GM19463 (cell line): ENCODE measurements at regions not wholly inside any gene's neighbourhood (a gene's known extent, or its start where the extent isn't known, plus 50 kb on each side); places are given as distances from the start of the nearest gene placed in this dataset.

Source experiments
- ATAC-seq: cut with Tn5 transposase; IDR thresholded peaks from one replicate; pipeline ENCODE4 v1.9.1; 2021; ENCODE audit warnings: mild to moderate bottlenecking, moderate library complexity; ENCODE audit not compliant: unreplicated experiment

DNA sequence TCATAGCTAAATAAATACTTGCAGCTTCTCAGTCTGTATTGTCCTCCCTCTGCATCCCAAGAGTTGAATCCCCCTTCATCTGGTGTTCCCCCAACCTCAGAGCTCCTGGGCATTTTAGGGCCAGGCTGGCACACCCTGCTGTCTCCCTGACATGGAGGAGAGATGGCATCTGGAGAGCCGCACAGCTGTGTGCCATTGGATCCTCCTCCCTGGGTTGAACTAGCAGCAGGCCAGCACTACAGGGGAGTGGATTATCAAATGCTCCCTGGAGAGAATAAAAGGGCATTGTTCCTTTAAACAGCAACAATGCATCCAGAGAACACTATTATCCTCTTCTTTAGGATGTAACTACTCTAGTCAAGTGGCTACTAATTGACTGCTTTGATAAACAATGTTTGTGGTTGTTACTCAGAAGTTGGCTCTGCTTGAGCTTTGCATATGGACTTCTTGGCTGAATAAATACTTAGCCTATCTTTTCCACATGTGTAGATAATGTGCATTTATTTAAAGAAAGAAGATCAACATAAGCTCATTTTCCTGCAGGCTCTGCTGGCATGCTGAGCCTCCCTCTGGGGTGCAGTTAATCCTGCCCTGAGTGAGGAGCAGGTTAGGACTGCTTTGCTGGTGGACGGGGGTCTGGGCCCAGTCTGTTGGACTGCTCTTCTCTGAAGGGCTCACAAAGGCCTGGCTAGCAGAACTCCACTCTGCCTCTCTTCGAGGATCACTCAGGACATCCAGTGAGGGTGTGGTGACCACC lies 897.2 kb downstream of the TBC1D22A start:
- ATAC-seq: no peak

DNA sequence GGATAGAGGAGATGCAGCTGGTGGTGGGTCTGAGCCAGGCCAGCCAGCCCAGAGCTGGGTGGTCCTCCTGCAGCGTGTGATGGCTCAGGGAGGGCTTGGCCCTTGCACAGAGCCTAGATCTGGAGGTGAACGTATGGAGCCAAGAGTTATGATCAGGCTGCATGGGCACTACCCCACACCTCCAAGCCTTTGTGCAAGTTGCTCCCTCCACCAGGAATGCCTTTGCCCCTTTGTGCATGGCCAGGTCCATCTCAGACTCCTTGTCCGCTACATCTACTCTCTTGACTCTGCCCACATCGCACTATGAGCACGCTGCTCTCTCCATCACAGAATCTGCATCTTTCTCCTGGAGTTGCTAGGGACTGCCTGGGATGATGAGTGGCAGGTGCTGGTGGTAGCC lies 895.7 kb downstream of the TBC1D22A start:
- no peak for ATAC-seq

DNA sequence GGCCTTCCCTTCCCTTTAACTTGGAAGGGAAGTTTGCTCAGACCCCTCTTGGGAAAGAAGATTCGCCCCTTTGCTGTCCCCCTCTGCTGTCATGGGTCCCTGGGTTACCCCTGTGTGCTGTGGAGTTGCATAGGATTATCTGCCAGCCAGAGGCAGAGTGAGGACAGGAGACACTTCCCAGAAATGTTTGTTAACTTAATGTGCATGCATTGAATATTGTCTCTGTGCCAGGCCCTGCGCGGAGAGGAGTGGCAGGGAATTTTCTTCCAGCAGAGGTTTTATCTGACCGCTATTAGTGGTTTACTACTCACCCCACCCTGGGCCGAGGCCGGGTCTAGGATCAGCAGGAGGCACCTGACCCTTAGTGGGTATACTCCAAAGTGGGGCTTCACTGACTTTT lies 894.8 kb downstream of the TBC1D22A start:
- ATAC-seq: no peak

DNA sequence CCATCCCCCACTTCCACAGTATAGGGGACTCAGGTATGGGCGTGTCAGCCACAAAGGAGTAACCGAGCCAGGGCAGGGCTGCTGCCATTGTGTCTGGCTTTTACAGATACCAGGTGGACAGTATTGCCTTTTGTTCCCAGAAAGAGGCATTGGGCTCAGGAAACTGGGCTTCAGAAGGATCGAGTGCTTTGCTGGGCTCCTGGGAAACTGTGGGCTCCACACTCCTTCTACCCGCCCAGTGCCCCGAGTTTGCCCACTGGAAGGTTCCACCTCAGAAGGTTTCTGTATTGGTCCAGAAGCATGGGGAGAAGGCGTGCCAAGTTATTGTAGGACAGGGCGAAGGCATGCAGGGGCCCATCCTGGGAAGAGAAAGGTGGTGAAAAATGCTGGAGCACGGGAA lies 894.4 kb downstream of the TBC1D22A start:
- no peak for ATAC-seq

DNA sequence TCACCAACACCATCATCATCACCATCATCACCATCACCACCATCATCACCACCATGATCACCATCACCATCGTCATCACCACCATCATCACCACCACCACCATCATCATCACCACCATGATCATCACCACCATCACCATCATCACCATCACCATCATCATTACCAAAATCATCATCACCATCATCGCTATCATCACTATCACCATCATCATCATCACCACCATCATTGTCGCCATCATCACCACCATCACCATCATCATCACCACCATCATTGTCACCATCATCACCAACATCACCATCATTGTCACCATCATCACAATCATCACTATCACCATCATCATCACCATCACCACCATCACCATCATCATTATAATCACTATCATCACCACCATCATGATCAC lies 893.5 kb downstream of the TBC1D22A start:
- no peak for ATAC-seq

DNA sequence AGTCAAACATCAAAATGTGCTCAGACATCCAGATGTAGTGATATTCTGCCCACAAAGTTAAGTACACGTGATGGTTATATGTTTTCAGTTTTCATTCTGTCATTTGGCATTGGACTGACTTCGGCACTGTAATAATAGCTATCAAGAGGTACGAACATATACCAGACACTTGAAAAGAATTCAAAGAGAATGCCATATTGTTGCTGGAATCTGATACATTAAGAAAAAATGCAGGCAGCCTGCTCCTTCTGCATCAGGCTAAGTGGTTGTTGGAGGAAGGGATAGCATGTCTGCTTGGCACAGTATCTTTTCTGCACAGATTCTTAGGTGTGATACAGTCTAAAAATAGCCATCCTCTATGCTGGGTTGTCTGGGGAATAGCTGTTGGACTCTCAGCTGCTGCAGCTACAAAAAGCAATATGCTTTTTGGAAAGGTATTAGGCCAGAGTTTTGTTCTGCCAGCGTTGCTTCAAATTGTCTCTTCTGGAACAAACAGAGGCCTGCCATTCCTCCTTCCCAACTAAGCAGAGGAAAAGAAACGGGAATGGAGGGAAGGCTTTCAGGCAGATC lies 892.6 kb downstream of the TBC1D22A start:
- no peak for ATAC-seq

DNA sequence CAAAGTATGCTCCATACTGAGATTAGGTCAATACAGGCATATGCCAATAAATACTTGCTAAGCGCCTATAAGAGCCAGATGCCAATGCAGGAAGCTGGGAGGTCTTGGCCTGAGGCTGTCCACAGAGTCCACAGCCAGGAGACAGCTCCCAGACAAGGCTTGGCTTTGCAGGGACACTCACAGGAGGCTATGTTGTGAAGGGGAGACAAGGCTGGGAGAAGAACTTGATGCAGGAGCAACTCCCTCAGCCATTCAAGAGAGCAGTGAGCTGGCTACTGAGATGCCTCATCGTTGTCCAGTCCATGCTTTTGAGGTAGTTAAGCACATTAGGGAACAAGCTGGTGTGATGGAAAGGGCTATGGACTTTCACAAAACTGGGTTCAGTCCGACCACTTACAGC lies 891.5 kb downstream of the TBC1D22A start:
- ATAC-seq: no peak

DNA sequence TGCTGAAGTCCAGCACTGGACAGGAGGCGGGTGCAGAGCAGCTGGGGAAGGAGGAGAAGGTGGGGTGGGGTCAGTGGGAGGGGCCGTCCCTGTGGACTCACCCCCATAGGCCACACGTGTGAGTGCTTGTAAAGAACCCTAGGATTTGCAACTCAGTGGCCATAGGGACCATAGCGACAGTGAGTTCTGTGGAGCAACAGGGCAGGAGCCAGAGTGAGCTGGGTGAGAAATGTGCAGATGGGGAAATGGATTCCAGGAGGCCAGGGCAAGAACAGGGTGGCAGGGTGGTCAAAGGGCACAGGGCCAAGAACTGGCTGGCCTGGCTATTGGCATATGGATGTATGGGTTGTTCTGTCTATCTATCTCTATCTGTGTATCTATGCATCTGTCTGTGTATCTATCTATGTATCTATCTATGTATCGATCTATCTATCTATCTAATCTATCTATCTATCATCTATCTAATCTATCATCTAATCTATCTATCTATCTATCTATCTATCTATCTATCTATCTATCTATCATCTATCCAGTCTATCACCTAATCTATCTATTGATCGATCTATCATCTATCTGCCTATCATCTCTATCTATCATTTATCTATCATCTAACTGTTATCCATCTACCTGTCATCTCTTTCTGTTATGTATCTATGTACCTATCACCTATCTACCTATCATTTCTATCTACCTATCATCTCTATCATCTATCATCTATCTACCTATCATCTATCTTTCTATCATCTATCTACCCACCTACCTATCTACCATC lies 889.0 kb downstream of the TBC1D22A start:
- ATAC-seq: no peak

DNA sequence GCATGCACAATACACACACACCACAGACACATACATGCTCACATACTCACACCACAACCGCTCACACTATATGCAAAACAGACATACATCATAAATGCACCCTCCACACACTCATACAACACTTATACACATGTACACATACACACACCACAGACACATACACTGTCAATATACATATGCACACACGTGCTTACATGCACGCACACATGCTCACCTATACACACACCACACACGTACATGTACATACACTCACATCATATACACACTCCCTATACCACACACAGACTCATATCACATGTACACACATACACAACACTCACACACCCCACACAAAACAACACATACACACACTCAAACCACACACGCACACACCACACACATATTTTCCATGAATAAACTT lies 885.3 kb downstream of the TBC1D22A start:
- ATAC-seq: no peak

DNA sequence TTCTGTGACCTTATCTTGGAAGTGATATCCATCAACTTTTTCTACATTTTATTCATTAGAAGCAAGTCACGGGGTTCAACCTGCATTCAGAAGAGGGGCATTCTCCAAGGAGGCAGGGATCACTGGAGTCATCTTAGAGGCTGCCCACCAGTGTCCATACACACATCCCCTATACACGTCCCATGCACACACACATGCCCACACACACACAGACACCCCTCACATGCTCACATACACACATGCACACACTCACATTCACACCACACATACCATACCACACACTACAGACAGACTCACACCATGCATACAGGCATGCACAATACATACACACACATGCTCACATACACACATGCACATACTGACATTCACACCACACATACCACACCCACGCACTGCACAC lies 884.7 kb downstream of the TBC1D22A start:
- ATAC-seq: no peak

DNA sequence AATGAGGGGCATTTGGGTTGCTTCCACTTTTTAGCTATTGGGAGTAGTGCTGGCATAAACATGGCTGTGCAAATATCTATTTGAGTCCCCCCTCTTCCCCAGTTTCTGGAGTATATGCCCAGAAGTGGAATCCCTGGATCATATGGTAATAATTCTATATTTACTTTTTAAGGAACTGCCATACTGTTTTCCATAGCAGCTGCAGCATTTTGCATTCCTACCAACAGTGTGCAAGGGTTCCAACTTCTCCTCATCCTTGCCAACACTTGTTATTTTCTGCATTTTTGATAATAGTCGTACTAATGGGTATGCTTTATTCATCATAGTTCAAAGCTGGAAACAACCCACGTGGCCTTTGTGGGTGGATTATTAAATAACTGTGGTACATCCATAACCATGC lies 883.5 kb downstream of the TBC1D22A start:
- no peak for ATAC-seq

DNA sequence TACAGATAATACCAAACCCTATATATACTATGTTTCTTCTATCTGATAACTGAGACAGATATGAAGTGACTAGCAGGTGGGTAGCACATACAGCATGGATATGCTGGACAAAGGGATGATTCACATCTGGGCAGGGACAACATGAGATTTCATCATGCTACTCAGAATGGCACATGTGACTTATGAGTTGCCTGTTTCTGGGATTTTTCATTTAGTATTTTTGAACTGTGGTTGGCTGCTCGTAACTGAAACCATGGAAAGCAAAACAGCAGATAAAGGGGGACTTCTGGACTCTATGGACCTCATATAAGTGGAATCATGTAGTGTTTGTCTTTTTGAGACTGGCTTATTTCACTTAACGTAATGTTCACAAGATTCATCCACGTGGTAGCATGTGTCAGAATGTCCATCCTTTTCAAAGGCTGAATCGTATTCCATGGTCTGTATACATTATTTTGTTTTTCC lies 883.0 kb downstream of the TBC1D22A start:
- ATAC-seq: no peak

DNA sequence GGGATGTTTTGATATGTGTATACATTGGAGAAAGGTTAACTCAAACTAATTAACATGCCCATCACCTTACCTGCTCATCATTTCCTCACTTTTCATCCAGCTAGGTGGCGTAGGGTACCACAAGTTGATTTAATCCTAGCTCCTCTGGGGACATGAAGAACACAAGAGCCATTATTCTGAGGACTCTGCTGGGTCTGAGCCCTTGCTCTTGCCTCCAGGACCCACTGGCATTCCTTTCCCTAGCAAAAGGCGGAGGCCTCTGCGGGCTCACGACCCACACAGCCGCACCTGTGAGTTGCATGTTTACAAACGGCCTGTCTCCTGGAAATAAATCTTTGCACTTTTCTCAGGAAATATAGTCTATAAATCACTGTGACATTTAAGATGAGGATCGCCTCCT lies 871.9 kb downstream of the TBC1D22A start:
- ATAC-seq: no peak

DNA sequence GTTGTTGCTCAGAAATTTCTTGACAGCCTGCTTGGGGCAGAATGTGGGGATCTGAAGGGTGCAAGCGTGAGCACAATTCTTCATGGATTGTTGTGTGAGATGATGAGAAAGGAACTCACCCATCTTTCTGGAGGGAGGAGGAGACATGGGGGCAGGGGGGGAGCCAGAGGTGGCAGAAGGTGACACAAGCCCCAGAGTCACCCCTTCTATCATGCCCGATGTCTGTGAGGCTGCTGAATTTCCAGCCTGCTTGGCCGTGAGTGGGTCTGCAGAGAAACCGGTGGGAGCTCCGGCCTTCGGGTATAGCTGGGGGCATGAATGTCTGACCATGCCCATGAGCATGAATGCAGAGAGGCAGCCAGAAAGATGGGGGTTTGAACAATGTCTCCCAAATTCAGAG lies 870.7 kb downstream of the TBC1D22A start:
- no peak for ATAC-seq

DNA sequence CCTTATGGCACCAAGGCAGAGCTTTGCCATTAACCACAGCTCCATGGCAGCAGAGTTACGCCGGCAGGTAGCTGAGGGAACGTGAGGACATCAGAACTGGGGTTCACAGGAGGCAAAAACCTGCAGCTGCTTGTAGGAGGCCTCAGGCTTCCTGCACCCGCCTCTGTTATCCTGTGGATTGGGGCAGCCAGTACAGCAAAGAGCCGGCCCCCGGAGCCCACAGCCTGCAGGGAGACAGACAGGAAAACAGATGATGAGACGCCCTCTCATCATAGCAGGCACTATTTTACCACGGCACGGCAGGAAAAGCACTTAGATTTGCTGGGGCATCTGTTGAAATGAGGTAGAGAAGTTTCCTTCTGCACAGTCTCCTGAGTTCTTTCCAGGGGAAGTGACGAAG lies 870.3 kb downstream of the TBC1D22A start:
- ATAC-seq: no peak

DNA sequence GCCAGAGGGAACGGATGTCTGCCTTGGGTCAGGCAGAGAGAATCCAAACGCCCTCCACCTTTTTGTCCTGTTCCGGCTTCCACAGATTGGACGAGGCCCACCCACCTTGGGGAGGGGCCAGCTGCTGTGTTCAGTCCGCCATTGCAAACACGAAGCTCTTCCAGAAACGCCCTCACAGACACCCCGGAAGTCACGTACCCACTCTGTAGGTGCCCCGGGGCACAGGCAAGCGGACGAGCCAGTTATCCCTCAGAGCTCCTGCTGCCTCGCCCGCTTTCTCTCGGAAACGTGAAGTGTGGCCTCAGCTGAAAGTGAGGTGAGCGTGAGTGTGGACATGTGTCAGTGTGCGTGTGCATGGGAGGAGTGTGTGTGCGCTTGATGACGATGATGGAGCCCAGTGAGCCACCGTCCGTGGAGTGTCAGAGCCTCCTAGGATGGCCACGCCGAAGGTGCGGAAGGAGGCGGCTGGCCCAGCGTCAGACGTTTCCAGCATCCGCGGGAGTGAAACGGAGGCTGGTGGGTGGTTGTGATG lies 869.2 kb downstream of the TBC1D22A start:
- ATAC-seq: no peak

DNA sequence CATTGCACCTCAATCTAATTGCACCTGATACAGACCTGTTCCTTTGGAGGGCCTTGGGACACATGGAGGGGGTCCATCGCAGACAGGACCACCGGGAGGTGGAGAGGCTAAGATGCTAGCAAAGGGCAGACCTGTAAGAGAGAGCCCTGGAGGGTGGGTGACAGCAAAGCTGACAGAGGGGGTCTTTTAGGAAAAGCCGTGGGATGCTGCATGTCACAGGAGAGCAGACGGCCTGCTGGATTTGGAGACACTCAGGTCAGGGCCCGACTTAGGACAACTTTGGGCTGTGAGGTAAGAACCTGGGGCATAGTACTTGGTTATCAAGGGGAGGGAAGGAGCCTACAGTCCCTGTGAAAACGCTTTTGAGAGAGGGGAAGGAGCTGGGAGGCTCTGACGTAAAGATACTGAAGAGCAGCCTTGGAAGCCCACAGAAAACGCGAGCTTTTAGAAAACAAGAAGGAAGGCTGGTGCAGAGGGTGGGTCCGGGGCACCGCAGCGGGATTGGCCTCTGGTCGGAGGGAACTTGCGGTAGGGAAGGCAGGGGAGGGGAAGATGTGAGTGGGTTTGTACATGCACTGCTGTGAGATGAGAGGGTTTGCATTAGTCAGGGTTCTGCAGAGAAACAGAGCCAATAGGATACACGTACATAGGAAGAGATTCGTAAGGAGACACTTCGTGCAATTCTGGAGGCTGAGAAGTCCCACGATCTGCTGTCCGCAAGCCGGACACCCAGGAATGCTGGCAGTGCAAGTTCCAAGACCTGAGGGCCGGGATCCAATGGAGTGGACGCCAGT lies 868.5 kb downstream of the TBC1D22A start:
- no peak for ATAC-seq

DNA sequence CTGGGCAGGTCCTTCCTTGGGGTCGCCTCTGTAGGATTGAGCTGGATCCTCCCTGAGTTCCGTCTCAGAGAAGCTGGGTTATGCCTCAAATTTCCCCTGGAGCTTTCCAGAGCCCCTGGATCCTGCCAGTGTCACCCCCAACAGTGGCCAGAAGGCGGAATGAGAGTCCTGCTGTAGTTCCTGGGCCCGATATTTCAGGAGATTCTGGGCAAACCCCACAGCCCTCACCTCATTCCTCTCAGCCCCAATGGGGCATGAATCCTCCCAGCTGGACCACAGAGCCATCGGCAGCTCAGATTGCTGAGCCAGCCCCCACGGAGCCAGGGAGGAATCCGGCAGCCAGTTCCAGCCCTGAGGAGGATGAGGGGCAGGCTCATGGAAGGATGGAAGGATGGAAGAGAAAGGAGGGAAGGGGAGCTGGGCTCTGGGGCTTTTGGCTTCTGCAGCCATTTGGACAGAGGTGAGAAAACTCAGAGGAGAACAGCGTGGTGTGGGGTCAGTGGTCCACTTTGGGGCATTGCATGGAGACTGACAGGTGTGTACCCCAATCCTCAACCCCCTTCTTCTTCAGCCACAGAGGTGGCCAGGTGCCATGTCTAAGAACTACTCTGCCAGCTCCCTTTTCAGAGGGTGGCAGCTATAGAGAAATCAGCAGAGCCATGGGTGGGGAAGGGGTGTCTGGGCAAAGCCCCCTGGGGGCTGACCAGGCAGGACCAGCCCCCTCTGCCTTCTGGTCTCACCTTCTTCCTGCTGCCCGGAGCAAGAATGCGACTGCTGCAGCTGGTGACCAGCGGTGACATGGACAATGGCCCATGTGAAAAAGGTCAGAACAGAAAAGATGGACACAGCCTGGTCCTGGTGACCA lies 867.6 kb downstream of the TBC1D22A start:
- no peak for ATAC-seq

DNA sequence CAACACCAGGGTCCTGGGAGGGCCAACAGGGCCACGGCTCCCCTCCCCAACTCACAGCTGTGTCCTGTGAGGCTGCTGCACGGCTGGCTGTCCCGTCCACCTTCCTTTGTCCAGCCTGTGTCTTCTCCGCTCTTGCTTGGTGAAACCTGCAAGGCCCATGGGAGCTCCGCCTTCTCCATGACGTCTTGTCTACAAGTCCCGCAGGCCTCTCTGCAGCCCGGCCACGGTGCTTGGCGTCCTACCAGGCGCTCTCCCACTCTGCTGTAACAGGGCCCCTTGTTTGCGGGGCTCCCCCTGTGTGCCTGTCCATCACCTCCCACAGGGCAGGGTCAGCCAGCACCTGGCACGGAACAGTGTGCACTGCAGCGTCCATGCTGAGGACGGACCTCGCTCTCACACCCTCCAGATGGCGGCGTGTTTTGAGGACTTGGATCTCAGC lies 866.8 kb downstream of the TBC1D22A start:
- ATAC-seq: no peak
